Spleen (tissue), 11 donors: ENCODE measurements at regions not wholly inside any gene's neighbourhood (a gene's known extent, or its start where the extent isn't known, plus 50 kb on each side); places are given as distances from the start of the nearest gene placed in this dataset.

ENCODE experiments used
- DNase-seq: peaks from one replicate; pipeline ENCODE4 v3.0.0-alpha.2; 2020
- H3K27ac ChIP-seq, 8 donors: fragments of 200-600 bp; sonication (generic) in 7 of 8; 1 replicate in 4 of 8; 2 replicates in 4 of 8; pipeline versions ENCODE4 v1.5.0 to v1.8.0; 2016 to 2021; ENCODE audit warnings: inconsistent platforms in 4 of 8, mild to moderate bottlenecking in 4 of 8, moderate library complexity in 1 of 8
- H3K27me3 ChIP-seq, 7 donors: fragments of 200-600 bp; sonication (generic) in 6 of 7; replicated peaks in 1 of 7; 1 replicate in 4 of 7; 2 replicates in 3 of 7; pipeline versions ENCODE4 v1.5.0 to v1.8.0; 2016 to 2021; ENCODE audit warnings: inconsistent platforms in 3 of 7, mild to moderate bottlenecking in 1 of 7
- H3K36me3 ChIP-seq, 6 donors: fragments of 200-600 bp; sonication (generic) in 5 of 6; 1 replicate in 4 of 6; 2 replicates in 2 of 6; pipeline versions ENCODE4 v1.5.0 to v1.8.0; 2016 to 2021; ENCODE audit warnings: inconsistent platforms in 2 of 6
- H3K4me1 ChIP-seq, 6 donors: fragments of 200-600 bp; sonication (generic) in 5 of 6; 1 replicate in 3 of 6; 2 replicates in 3 of 6; pipeline versions ENCODE4 v1.5.0 to v1.8.0; 2016 to 2021; ENCODE audit warnings: inconsistent platforms in 3 of 6
- H3K4me3 ChIP-seq, 8 donors: fragments of 200-600 bp; sonication (generic) in 7 of 8; 1 replicate in 4 of 8; 2 replicates in 4 of 8; pipeline versions ENCODE4 v1.5.0 to v1.8.0; 2016 to 2021; ENCODE audit warnings: inconsistent platforms in 4 of 8, mild to moderate bottlenecking in 4 of 8, moderate library complexity in 2 of 8
- H3K9me3 ChIP-seq, 8 donors: fragments of 200-600 bp; sonication (generic) in 7 of 8; 1 replicate in 4 of 8; 2 replicates in 4 of 8; pipeline versions ENCODE4 v1.5.0 to v1.8.0; 2016 to 2021; ENCODE audit warnings: inconsistent platforms in 4 of 8
- POLR2A ChIP-seq, 3 donors: fragments of 450-650 bp; IDR thresholded peaks; one replicate each; pipeline ENCODE4 v1.5.1; 2017; ENCODE audit warnings: antibody characterized with exemption in 3 of 3, mild to moderate bottlenecking in 1 of 3
- POLR2AphosphoS5 ChIP-seq, 3 donors: sonication (generic); formaldehyde crosslinking; IDR thresholded peaks; one replicate each; pipeline ENCODE4 v1.5.1; 2017; ENCODE audit warnings: antibody characterized with exemption in 3 of 3
- WGBS, 5 donors: extraction: QIAGEN DNeasy Blood & Tissue Kit in 3 of 5; methylation state at CpG; one replicate each; pipeline versions ENCODE4 v1.1.5 to v1.1.7; 2013 to 2018; 5-methylcytosine and 5-hydroxymethylcytosine counted together
- intact Hi-C: fragments of 100-400 bp; cut with DNase I; formaldehyde crosslinking; loops from one replicate; pipeline ENCODE4 v1.15.0; 2023; ENCODE audit warnings: low total_unique reads
- TF ChIP-seq, protein P1 (sequence below), 11 experiments: fragments of 200-600 bp in 7 of 11; fragments of 450-650 bp in 4 of 11; sonication (generic) in 4 of 11; IDR thresholded peaks in 8 of 11; conservative IDR thresholded peaks in 3 of 11; 1 replicate in 7 of 11; 2 replicates in 4 of 11; pipeline versions ENCODE4 v1.4.0 to v1.8.0; 2016 to 2021; ENCODE audit warnings: antibody characterized with exemption in 11 of 11, inconsistent platforms in 4 of 11, mild to moderate bottlenecking in 1 of 11
- donor health status: healthy with polysubstance abuse.
- donor health status: DM: no; HTN: no; CAD: no; lungs with moderate emphysema.
- donor health status: DM: no; HTN: no; CAD: no.
- donor health status: Bipolar disorder and iron deficiency.
- donor health status: healthy.
- donor health status: DM: no; HTN: no; CAD: no.
- donor health status: DM: yes; HTN: yes; CAD: no.

DNA sequence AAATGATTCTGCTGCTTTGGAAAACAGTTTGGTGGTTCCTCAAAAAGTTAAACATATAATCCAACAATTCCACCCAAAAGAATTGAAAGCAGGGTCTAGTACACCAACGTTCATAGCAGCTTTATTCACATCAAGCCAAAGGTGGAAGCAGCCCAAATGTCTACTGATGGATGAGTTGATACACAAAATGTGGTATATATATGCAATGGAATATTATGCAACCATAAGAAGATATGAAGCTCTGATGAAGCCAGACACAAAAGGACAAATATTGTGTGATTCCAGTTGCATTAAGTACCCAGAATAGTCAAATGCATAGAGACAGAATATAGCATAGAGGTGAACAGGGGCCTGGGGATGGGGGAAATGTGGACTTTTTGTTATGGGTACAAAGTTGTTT is 269.3 kb downstream of the METTL4 start:
- no peaks in the 10 kb centered on the region for H3K4me1 ChIP-seq
- H3K9me3 ChIP-seq, result no peaks in the 10 kb centered on the region
- no peak overlapping the region for H3K4me3 ChIP-seq
- TF ChIP-seq POLR2AphosphoS5 (IDR thresholded peaks at IDR 0.05), result no peak
- TF ChIP-seq, protein P1, sequence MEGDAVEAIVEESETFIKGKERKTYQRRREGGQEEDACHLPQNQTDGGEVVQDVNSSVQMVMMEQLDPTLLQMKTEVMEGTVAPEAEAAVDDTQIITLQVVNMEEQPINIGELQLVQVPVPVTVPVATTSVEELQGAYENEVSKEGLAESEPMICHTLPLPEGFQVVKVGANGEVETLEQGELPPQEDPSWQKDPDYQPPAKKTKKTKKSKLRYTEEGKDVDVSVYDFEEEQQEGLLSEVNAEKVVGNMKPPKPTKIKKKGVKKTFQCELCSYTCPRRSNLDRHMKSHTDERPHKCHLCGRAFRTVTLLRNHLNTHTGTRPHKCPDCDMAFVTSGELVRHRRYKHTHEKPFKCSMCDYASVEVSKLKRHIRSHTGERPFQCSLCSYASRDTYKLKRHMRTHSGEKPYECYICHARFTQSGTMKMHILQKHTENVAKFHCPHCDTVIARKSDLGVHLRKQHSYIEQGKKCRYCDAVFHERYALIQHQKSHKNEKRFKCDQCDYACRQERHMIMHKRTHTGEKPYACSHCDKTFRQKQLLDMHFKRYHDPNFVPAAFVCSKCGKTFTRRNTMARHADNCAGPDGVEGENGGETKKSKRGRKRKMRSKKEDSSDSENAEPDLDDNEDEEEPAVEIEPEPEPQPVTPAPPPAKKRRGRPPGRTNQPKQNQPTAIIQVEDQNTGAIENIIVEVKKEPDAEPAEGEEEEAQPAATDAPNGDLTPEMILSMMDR (IDR thresholded peaks at IDR 0.05 in 8 of 11, conservative IDR thresholded peaks at IDR 0.05 in 3 of 11), result no peak
- no peak for TF ChIP-seq POLR2A (IDR thresholded peaks at IDR 0.05)
- WGBS, 5 donors, result 53 to 73% (median 56%) methylated on average over 1 of the region's 1 CpG
- peaks cover 0 to 29% (median 0%) of the 10 kb centered on the region in 7 donors for H3K27me3 ChIP-seq
- no peaks in the 10 kb centered on the region for H3K36me3 ChIP-seq
- intact Hi-C loops, result no loop called here
- no peak overlapping the region for H3K27ac ChIP-seq
- no peak for DNase-seq

DNA sequence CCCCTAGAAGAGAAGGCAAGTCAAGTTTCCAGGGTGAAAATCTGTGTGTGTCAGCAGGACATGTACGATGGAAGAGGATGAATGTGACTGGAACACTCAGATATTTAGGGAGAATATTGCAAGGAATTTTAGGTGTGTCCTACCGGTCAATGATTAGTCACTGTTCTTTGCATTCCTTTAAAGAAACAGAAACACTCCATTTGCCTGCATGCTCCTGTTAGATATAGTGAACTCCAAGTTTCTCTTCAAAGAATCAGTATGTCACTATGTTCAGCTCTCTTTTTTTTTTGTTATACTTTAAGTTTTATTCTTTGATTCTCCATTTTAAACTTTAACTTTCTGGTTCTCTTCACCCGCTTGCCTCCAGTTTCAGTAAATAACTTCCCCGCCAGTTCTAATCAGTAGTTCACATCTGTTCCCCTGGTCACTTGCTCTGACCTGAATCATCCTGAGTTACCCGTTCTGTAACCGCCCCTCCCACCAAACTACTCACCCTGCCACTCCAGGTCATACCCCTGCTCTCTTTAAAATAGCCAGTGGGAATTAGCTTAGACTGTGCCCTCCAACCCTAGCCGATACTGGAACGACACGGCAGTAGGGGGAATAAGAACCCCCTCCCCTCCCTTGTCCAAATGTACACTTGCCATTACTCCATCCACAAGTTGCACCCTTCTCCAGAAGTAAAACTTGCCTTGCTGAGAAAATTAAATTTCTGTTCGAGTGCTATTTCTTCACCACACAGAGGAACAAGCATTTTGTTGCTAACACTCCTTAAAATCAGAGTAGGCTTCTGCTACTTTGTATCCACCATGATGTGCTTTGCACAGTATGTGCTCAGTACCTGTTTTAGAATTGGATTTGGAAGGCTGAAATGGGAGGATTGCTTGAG is 268.4 kb downstream of the METTL4 start:
- no peak for DNase-seq
- Histone ChIP-seq H3K27ac (no peak overlapping the region), H3K27me3 (peaks cover 0 to 26% (median 0%) of the 10 kb centered on the region in 7 donors), H3K36me3 (no peaks in the 10 kb centered on the region), H3K9me3 (no peaks in the 10 kb centered on the region), H3K4me1 (no peaks in the 10 kb centered on the region), H3K4me3 (no peak overlapping the region)
- TF ChIP-seq POLR2A (IDR thresholded peaks at IDR 0.05) (no peak), POLR2AphosphoS5 (IDR thresholded peaks at IDR 0.05) (no peak)
- TF ChIP-seq, protein P1 (IDR thresholded peaks at IDR 0.05 in 8 of 11, conservative IDR thresholded peaks at IDR 0.05 in 3 of 11), result no peak
- intact Hi-C loops, result no loop called here
- 48 to 59% (median 49%) methylated on average over 10 of the region's 10 CpGs for WGBS, 5 donors

DNA sequence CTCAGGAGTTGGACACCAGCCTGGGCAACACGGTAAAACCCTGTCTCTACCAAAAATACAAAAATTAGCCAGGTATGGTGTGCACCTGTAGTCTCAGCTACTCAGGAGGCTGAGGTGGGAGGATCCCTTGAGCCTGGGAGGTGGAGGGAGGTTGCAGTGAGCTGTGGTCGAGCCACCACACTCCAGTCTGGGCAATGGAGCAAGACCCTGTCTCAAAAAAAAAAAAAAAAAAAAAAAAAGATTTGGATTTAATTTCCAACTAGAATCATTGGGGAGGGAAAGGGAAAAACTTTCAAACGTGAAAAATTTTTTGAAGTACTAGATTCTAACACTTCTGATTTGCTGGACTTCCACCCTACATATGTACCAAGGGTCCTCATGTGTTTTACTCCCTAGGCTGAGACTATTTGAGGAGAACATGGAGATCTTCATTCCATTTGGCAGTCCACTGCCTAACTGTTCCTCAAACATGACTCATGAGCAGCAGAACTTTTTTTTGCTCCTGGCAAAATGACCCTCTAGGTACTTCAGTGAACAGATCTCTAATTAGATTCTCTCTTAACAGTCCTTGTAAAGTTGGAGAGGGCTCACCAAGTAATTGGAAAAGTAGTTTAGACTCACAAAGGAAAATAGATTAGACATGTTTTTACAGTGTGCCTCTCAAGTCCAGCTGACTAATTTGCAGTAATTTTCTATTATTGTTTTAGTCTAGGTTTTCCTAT is 267.6 kb downstream of the METTL4 start:
- Histone ChIP-seq H3K4me3 (no peak overlapping the region), H3K36me3 (no peaks in the 10 kb centered on the region), H3K9me3 (no peaks in the 10 kb centered on the region), H3K27me3 (peaks cover 0 to 18% (median 0%) of the 10 kb centered on the region in 7 donors), H3K27ac (no peak overlapping the region), H3K4me1 (no peaks in the 10 kb centered on the region)
- intact Hi-C loops, result no loop called here
- no peak for TF ChIP-seq POLR2AphosphoS5 (IDR thresholded peaks at IDR 0.05)
- TF ChIP-seq, protein P1 (IDR thresholded peaks at IDR 0.05 in 8 of 11, conservative IDR thresholded peaks at IDR 0.05 in 3 of 11), result no peak
- TF ChIP-seq POLR2A (IDR thresholded peaks at IDR 0.05), result no peak
- WGBS, 5 donors, result 58 to 80% (median 67%) methylated on average over 3 of the region's 3 CpGs
- DNase-seq, result no peak
